Type B pancreatic cell (in vitro differentiated cells): ENCODE measurements at regions not wholly inside any gene's neighbourhood (a gene's known extent, or its start where the extent isn't known, plus 50 kb on each side); places are given as distances from the start of the nearest gene placed in this dataset.
"Not testable (repeated sequence)": the region's sequence is repeated elsewhere in the genome, so short reads cannot be mapped to it uniquely, and the experiment has no call there.

Experiments
- DNase-seq: peaks from one replicate; pipeline ENCODE4 v3.0.0; 2021; ENCODE audit warnings: mixed read lengths; ENCODE audit not compliant: unreplicated experiment; ENCODE audit errors: extremely low spot score
- H3K27ac Mint-ChIP-seq: 2 replicates; pipeline ENCODE4 v1.8.0; 2021; ENCODE audit warnings: mild to moderate bottlenecking, mixed read lengths
- H3K27me3 Mint-ChIP-seq: 2 replicates; pipeline ENCODE4 v1.8.0; 2021; ENCODE audit warnings: mixed read lengths
- H3K36me3 Mint-ChIP-seq: 2 replicates; pipeline ENCODE4 v1.8.0; 2021; ENCODE audit warnings: mixed read lengths
- H3K4me1 Mint-ChIP-seq: one replicate; pipeline ENCODE4 v1.8.0; 2021; ENCODE audit warnings: mixed read lengths; ENCODE audit not compliant: unreplicated experiment
- H3K4me3 Mint-ChIP-seq: 2 replicates; pipeline ENCODE4 v1.8.0; 2021; ENCODE audit warnings: mild to moderate bottlenecking, mixed read lengths
- H3K9me3 Mint-ChIP-seq: 2 replicates; pipeline ENCODE4 v1.8.0; 2021; ENCODE audit warnings: mixed read lengths
- CTCF ChIP-seq: fragments of 200-600 bp; sonication (generic); conservative IDR thresholded peaks from 2 replicates; pipeline ENCODE4 v1.5.0; 2021; ENCODE audit warnings: antibody characterized with exemption, mild to moderate bottlenecking

GRCh38 chr2:4219571-4219970 is 516.2 kb downstream of the DCDC2C start:
- H3K4me1 Mint-ChIP-seq: no peaks in the 10 kb centered on the region
- no peak for TF ChIP-seq CTCF

GRCh38 chr2:4221434-4221833 is 518.1 kb downstream of the DCDC2C start:
- DNase-seq: no peak
- H3K4me3 Mint-ChIP-seq: no peak overlapping the region
- H3K27ac Mint-ChIP-seq: no peak overlapping the region
- no peaks in the 10 kb centered on the region for H3K9me3 Mint-ChIP-seq
- no peaks in the 10 kb centered on the region for H3K36me3 Mint-ChIP-seq
- H3K27me3 Mint-ChIP-seq: no peaks in the 10 kb centered on the region
- no peaks in the 10 kb centered on the region for H3K4me1 Mint-ChIP-seq
- no peak for TF ChIP-seq CTCF

More at GRCh38 chr2:4219571-4219970, 516.2 kb downstream of the DCDC2C start:
- H3K27me3 Mint-ChIP-seq: peaks cover 3% of the 10 kb centered on the region
- no peak overlapping the region for H3K27ac Mint-ChIP-seq
- no peaks in the 10 kb centered on the region for H3K36me3 Mint-ChIP-seq
- DNase-seq: no peak
- no peaks in the 10 kb centered on the region for H3K9me3 Mint-ChIP-seq
- no peak overlapping the region for H3K4me3 Mint-ChIP-seq

- Mint-ChIP-seq H3K9me3 (no peaks in the 10 kb centered on the region), H3K27me3 (no peaks in the 10 kb centered on the region), H3K4me1 (no peaks in the 10 kb centered on the region), H3K36me3 (no peaks in the 10 kb centered on the region), H3K27ac (no peak overlapping the region), H3K4me3 (no peak overlapping the region)
- no peak for DNase-seq
- TF ChIP-seq CTCF: no peak
Observed at GRCh38 chr2:4221845-4222244, 518.5 kb downstream of the DCDC2C start.

- H3K9me3 Mint-ChIP-seq, H3K27ac Mint-ChIP-seq, H3K36me3 Mint-ChIP-seq, H3K4me3 Mint-ChIP-seq, DNase-seq, H3K27me3 Mint-ChIP-seq: not testable (repeated sequence)
- peaks cover 14% of the 10 kb centered on the region for H3K4me1 Mint-ChIP-seq
Observed at GRCh38 chr2:4244422-4244821, 541.0 kb downstream of the DCDC2C start.

GRCh38 chr2:4246364-4247131 is 543.2 kb downstream of the DCDC2C start:
- no peak overlapping the region for H3K4me3 Mint-ChIP-seq
- no peak for TF ChIP-seq CTCF
- peaks cover 9% of the 10 kb centered on the region for H3K27me3 Mint-ChIP-seq
- H3K4me1 Mint-ChIP-seq: peaks cover 14% of the 10 kb centered on the region
- no peaks in the 10 kb centered on the region for H3K36me3 Mint-ChIP-seq
- no peak overlapping the region for H3K27ac Mint-ChIP-seq
- H3K9me3 Mint-ChIP-seq: no peaks in the 10 kb centered on the region
- DNase-seq: no peak

- no peak for TF ChIP-seq CTCF
- Mint-ChIP-seq H3K36me3 (no peaks in the 10 kb centered on the region), H3K27ac (no peak overlapping the region), H3K9me3 (no peaks in the 10 kb centered on the region), H3K4me3 (no peak overlapping the region), H3K27me3 (peaks cover 9% of the 10 kb centered on the region), H3K4me1 (peaks cover 14% of the 10 kb centered on the region)
- no peak for DNase-seq
Observed at GRCh38 chr2:4247791-4248190, 544.4 kb downstream of the DCDC2C start.
